GM12892 (cell line): ENCODE measurements at regions not wholly inside any gene's neighbourhood (a gene's known extent, or its start where the extent isn't known, plus 50 kb on each side); places are given as distances from the start of the nearest gene placed in this dataset.

ENCODE experiments used
- POLR2A ChIP-seq: IDR thresholded peaks from 2 replicates; pipeline ENCODE4 v1.6.1; 2011; ENCODE audit warnings: low read depth, low read length, control low read depth
- POLR2AphosphoS5 ChIP-seq: IDR thresholded peaks from 2 replicates; pipeline ENCODE4 v1.6.1; 2011; ENCODE audit warnings: low read depth, low read length, control low read depth
- TAF1 ChIP-seq: IDR thresholded peaks from 2 replicates; pipeline ENCODE4 v1.6.1; 2011; ENCODE audit warnings: low read depth, mild to moderate bottlenecking, control low read depth, low read length, borderline replicate concordance

DNA sequence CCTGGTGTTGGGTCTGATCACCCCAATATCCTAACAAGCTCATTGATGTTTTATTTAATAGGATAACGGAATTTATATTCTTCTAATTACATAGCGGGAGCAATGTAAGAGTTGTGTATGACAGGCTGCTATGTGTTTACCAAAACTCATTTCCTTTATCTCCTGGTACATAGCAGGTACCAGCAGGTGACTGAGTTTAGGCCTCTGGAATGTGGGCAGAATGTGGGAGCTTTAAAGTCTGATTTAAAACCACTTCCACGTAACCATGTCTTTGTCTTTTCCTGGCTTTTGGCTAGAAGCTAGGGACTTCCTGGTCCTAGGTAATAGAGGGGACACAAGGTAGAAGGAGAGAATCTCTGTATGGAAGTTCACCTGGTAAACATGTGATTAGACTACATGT is 504.6 kb upstream of the SYNCRIP start:
- TF ChIP-seq POLR2A (no peak), POLR2AphosphoS5 (no peak), TAF1 (no peak)
